Psoas muscle (tissue), 7 donors: ENCODE measurements at regions not wholly inside any gene's neighbourhood (a gene's known extent, or its start where the extent isn't known, plus 50 kb on each side); places are given as distances from the start of the nearest gene placed in this dataset.
A peak's percentile ranks its signal among the peaks of the same experiment; 100 is the strongest.

ENCODE experiments used
- ATAC-seq, 4 donors: fragments of 200-7000 bp; cut with Tn5 transposase; one replicate each; pipeline ENCODE4 v1.9.1; 2020; ENCODE audit warnings: moderate library complexity in 3 of 4, mild to moderate bottlenecking in 2 of 4
- DNase-seq, 2 donors: peaks; one replicate each; pipeline ENCODE4 v3.0.0-alpha.2; 2020
- H3K27ac ChIP-seq: fragments of 200-600 bp; one replicate; pipeline ENCODE4 v1.8.0; 2022
- H3K27me3 ChIP-seq, 3 donors: fragments of 200-600 bp in 1 of 3; one replicate each; pipeline versions ENCODE4 v1.6.1 to v1.8.0; 2013 to 2022; ENCODE audit warnings: low read length in 2 of 3, mild to moderate bottlenecking in 2 of 3, moderate library complexity in 1 of 3; ENCODE audit not compliant: insufficient read depth in 3 of 3
- H3K36me3 ChIP-seq, 2 donors: fragments of 200-600 bp in 1 of 2; one replicate each; pipeline versions ENCODE4 v1.6.1 to v1.8.0; 2013 to 2022; ENCODE audit warnings: low read depth in 1 of 2, mild to moderate bottlenecking in 1 of 2, moderate library complexity in 1 of 2; ENCODE audit not compliant: insufficient read depth in 1 of 2
- H3K4me1 ChIP-seq: fragments of 200-600 bp; one replicate; pipeline ENCODE4 v1.8.0; 2022
- H3K4me3 ChIP-seq: fragments of 200-600 bp; one replicate; pipeline ENCODE4 v1.8.0; 2022; ENCODE audit warnings: mild to moderate bottlenecking
- H3K9me3 ChIP-seq: fragments of 200-600 bp; one replicate; pipeline ENCODE4 v1.8.0; 2022
- WGBS, 3 donors: extraction: QIAGEN DNeasy Blood & Tissue Kit; methylation state at CpG; one replicate each; pipeline versions ENCODE4 v1.1.6 to v1.1.7; 2013; 5-methylcytosine and 5-hydroxymethylcytosine counted together
- intact Hi-C, 2 donors: fragments of 100-400 bp; cut with DNase I; formaldehyde crosslinking; loops; one replicate each; pipeline versions ENCODE4 v1.11.0 to v1.14.2; 2022
- TF ChIP-seq, protein P1 (sequence below): fragments of 200-600 bp; IDR thresholded peaks from one replicate; pipeline ENCODE4 v1.8.0; 2022; ENCODE audit warnings: antibody characterized with exemption
- donor health status: healthy with polysubstance abuse.
- donor health status: DM: no; HTN: no; CAD: no; lungs with moderate emphysema.
- donor health status: Bipolar disorder and iron deficiency.
- donor health status: healthy.
- donor health status: DM: yes; HTN: yes; CAD: no.
- donor health status: DM: no; HTN: no; CAD: no.
- donor health status: DM: yes; HTN: yes; CAD: no.

DNA sequence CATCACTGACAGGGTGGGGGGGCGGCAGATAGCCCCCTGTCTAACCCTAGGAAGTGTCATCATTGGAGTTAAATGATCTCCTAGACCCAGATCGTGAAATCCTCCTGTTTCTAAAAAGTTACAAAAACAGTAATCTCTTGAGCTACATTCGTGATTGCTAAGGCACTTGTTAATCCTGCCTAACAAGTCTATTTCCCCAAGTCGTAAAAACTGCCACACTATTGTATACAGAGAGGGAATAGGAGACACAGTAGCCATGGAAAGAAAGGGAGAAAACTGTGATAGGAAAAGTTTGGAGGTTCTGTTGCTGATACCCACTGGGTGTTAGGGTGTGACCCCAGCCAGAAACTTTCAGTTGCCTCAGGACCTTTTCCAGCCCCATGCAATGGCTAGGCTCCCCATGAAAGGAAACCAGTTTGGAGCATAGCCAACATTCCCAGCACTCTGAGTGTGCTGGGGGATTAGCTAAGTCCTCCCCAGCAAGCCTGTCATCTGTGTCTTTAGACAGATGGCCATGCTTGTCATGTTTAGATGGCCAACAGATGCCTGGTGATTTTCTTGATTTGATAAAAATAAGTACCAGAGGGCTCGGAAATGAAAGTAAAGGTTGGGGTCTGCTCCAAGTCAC lies 63.3 kb upstream of the ANXA10 start:
- Histone ChIP-seq H3K4me3 (no peak overlapping the region), H3K27ac (no peak overlapping the region), H3K27me3 (no peaks in the 10 kb centered on the region), H3K36me3 (no peaks in the 10 kb centered on the region), H3K4me1 (no peaks in the 10 kb centered on the region), H3K9me3 (no peaks in the 10 kb centered on the region)
- peak in 3 of 4 donors; percentile 37 to 83 (median 41) for ATAC-seq
- TF ChIP-seq, protein P1, sequence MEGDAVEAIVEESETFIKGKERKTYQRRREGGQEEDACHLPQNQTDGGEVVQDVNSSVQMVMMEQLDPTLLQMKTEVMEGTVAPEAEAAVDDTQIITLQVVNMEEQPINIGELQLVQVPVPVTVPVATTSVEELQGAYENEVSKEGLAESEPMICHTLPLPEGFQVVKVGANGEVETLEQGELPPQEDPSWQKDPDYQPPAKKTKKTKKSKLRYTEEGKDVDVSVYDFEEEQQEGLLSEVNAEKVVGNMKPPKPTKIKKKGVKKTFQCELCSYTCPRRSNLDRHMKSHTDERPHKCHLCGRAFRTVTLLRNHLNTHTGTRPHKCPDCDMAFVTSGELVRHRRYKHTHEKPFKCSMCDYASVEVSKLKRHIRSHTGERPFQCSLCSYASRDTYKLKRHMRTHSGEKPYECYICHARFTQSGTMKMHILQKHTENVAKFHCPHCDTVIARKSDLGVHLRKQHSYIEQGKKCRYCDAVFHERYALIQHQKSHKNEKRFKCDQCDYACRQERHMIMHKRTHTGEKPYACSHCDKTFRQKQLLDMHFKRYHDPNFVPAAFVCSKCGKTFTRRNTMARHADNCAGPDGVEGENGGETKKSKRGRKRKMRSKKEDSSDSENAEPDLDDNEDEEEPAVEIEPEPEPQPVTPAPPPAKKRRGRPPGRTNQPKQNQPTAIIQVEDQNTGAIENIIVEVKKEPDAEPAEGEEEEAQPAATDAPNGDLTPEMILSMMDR = no peak
- WGBS, 3 donors = 57 to 62% (median 58%) methylated on average over 5 of the region's 5 CpGs
- no peak for DNase-seq
- intact Hi-C loops = loop anchor here (5.0 kb wide), 1 partner anchor 123 kb away; no protein-coding TSS in a partner anchor

GRCh38 chr4:168037676-168038075 lies 54.7 kb upstream of the ANXA10 start:
- Histone ChIP-seq H3K36me3 (no peaks in the 10 kb centered on the region), H3K9me3 (no peaks in the 10 kb centered on the region), H3K27ac (no peak overlapping the region), H3K4me1 (no peaks in the 10 kb centered on the region), H3K27me3 (no peaks in the 10 kb centered on the region), H3K4me3 (no peak overlapping the region)
- TF ChIP-seq, protein P1 = no peak
- DNase-seq = no peak
- WGBS, 3 donors = 88 to 92% (median 88%) methylated on average over 2 of the region's 2 CpGs
- intact Hi-C loops = no loop called here
- no peak for ATAC-seq

- Histone ChIP-seq H3K36me3 (no peaks in the 10 kb centered on the region), H3K27ac (no peak overlapping the region), H3K4me3 (no peak overlapping the region), H3K9me3 (no peaks in the 10 kb centered on the region), H3K4me1 (no peaks in the 10 kb centered on the region), H3K27me3 (no peaks in the 10 kb centered on the region)
- ATAC-seq (no peak), DNase-seq (no peak)
- TF ChIP-seq, protein P1 = no peak
- 74 to 89% (median 74%) methylated on average over 1 of the region's 1 CpG for WGBS, 3 donors
- intact Hi-C loops = no loop called here
These were observed 52.7 kb upstream of the ANXA10 start for GRCh38 chr4:168039593-168039992.
